CD4-positive, alpha-beta T cell treated with Interferon gamma for 1 hour (primary cell): ENCODE measurements at regions not wholly inside any gene's neighbourhood (a gene's known extent, or its start where the extent isn't known, plus 50 kb on each side); places are given as distances from the start of the nearest gene placed in this dataset.
"Not testable (repeated sequence)": the region's sequence is repeated elsewhere in the genome, so short reads cannot be mapped to it uniquely, and the experiment has no call there.

ENCODE experiments used
- DNase-seq: peaks from one replicate; pipeline ENCODE4 v3.0.0-alpha.2; 2020

- DNase-seq, result no peak
Measured at GRCh38 chr3:4077950-4078349, 225.2 kb upstream of the SETMAR start.

GRCh38 chr3:4078903-4079302, 224.3 kb upstream of the SETMAR start:
- DNase-seq, result no peak

- DNase-seq, result no peak
Measured at GRCh38 chr3:4079339-4080195, 223.6 kb upstream of the SETMAR start.

- DNase-seq, result no peak
Measured at GRCh38 chr3:4083225-4084015, 219.7 kb upstream of the SETMAR start.

GRCh38 chr3:4084271-4084670, 218.9 kb upstream of the SETMAR start:
- DNase-seq, result no peak

- DNase-seq, result not testable (repeated sequence)
Measured at GRCh38 chr3:4086662-4087061, 216.5 kb upstream of the SETMAR start.

GRCh38 chr3:4091786-4092185, 211.4 kb upstream of the SETMAR start:
- DNase-seq, result no peak

GRCh38 chr3:4097801-4098200, 205.4 kb upstream of the SETMAR start:
- no peak for DNase-seq

GRCh38 chr3:4099607-4100006, 203.6 kb upstream of the SETMAR start:
- no peak for DNase-seq

- no peak for DNase-seq
Measured at GRCh38 chr3:4107430-4107829, 195.7 kb upstream of the SETMAR start.

- DNase-seq, result no peak
Measured at GRCh38 chr3:4113811-4114522, 189.2 kb upstream of the SETMAR start.

GRCh38 chr3:4119119-4119518, 184.1 kb upstream of the SETMAR start:
- no peak for DNase-seq

GRCh38 chr3:4125576-4125975, 177.6 kb upstream of the SETMAR start:
- no peak for DNase-seq

- DNase-seq, result no peak
Measured at GRCh38 chr3:4138150-4138785, 164.9 kb upstream of the SETMAR start.

- no peak for DNase-seq
Measured at GRCh38 chr3:4138786-4139431, 164.3 kb upstream of the SETMAR start.

GRCh38 chr3:4139462-4140140, 163.6 kb upstream of the SETMAR start:
- no peak for DNase-seq

GRCh38 chr3:4140921-4141320, 162.2 kb upstream of the SETMAR start:
- no peak for DNase-seq

GRCh38 chr3:4147556-4148118, 155.5 kb upstream of the SETMAR start:
- DNase-seq, result no peak

GRCh38 chr3:4149296-4149695, 153.9 kb upstream of the SETMAR start:
- no peak for DNase-seq

- no peak for DNase-seq
Measured at GRCh38 chr3:4150816-4151215, 152.4 kb upstream of the SETMAR start.

GRCh38 chr3:4151859-4152258, 151.3 kb upstream of the SETMAR start:
- no peak for DNase-seq

- DNase-seq, result no peak
Measured at GRCh38 chr3:4153771-4154170, 149.4 kb upstream of the SETMAR start.
